Uterus (tissue), 3 donors: ENCODE measurements at regions not wholly inside any gene's neighbourhood (a gene's known extent, or its start where the extent isn't known, plus 50 kb on each side); places are given as distances from the start of the nearest gene placed in this dataset.

Experiments
- DNase-seq, 2 donors: peaks; one replicate each; pipeline ENCODE4 v3.0.0-alpha.2; 2019 to 2020
- H3K27ac ChIP-seq, 2 donors: fragments of 200-600 bp; sonication (generic); 1 replicate in 1 of 2; 2 replicates in 1 of 2; pipeline ENCODE4 v1.5.1; 2016 to 2018
- H3K27me3 ChIP-seq, 2 donors: fragments of 200-600 bp; sonication (generic); one replicate each; pipeline ENCODE4 v1.5.1; 2018 to 2019; ENCODE audit warnings: control low read depth in 1 of 2
- H3K36me3 ChIP-seq, 2 donors: fragments of 200-600 bp; sonication (generic); one replicate each; pipeline ENCODE4 v1.5.1; 2019; ENCODE audit warnings: control low read depth in 1 of 2
- H3K4me1 ChIP-seq, 2 donors: fragments of 200-600 bp; sonication (generic); one replicate each; pipeline ENCODE4 v1.5.1; 2018 to 2019; ENCODE audit warnings: control low read depth in 1 of 2
- H3K4me3 ChIP-seq, 2 donors: fragments of 200-600 bp; sonication (generic); 1 replicate in 1 of 2; 2 replicates in 1 of 2; pipeline ENCODE4 v1.5.1; 2018 to 2019; ENCODE audit warnings: mild to moderate bottlenecking in 1 of 2
- H3K9me3 ChIP-seq, 2 donors: fragments of 200-600 bp; sonication (generic); one replicate each; pipeline ENCODE4 v1.5.1; 2019; ENCODE audit warnings: control low read depth in 1 of 2
- CTCF ChIP-seq, 4 experiments: fragments of 200-600 bp in 2 of 4; fragments of 450-650 bp in 2 of 4; sonication (generic) in 2 of 4; IDR thresholded peaks; one replicate each; pipeline ENCODE4 v1.5.1; 2016 to 2019; ENCODE audit warnings: antibody characterized with exemption in 4 of 4, mild to moderate bottlenecking in 2 of 4, moderate library complexity in 1 of 4
- POLR2A ChIP-seq, 2 donors: fragments of 450-650 bp; IDR thresholded peaks; one replicate each; pipeline ENCODE4 v1.6.1; 2016; ENCODE audit warnings: antibody characterized with exemption in 2 of 2, mild to moderate bottlenecking in 1 of 2, moderate library complexity in 1 of 2
- intact Hi-C: fragments of 100-400 bp; cut with DNase I; formaldehyde crosslinking; loops from one replicate; pipeline ENCODE4 v1.15.1; 2023; ENCODE audit warnings: low total_unique reads
- donor health status: DM: yes; HTN: yes; CAD: no.

GRCh38 chr10:17506856-17507471, 52.6 kb upstream of the ST8SIA6 start:
- intact Hi-C loops: no loop called here
- Histone ChIP-seq H3K9me3 (no peaks in the 10 kb centered on the region), H3K36me3 (no peaks in the 10 kb centered on the region), H3K4me1 (no peaks in the 10 kb centered on the region), H3K4me3 (no peak overlapping the region), H3K27me3 (no peaks in the 10 kb centered on the region), H3K27ac (no peak overlapping the region)
- DNase-seq: no peak
- TF ChIP-seq CTCF (IDR thresholded peaks at IDR 0.05) (no peak), POLR2A (IDR thresholded peaks at IDR 0.05) (no peak)

GRCh38 chr10:17506390-17506789, 52.0 kb upstream of the ST8SIA6 start:
- Histone ChIP-seq H3K9me3 (no peaks in the 10 kb centered on the region), H3K4me1 (no peaks in the 10 kb centered on the region), H3K4me3 (no peak overlapping the region), H3K27me3 (no peaks in the 10 kb centered on the region), H3K27ac (no peak overlapping the region), H3K36me3 (no peaks in the 10 kb centered on the region)
- TF ChIP-seq CTCF (IDR thresholded peaks at IDR 0.05) (no peak), POLR2A (IDR thresholded peaks at IDR 0.05) (no peak)
- DNase-seq: no peak
- intact Hi-C loops: no loop called here

GRCh38 chr10:17504547-17505245, 50.3 kb upstream of the ST8SIA6 start:
- DNase-seq: no peak
- Histone ChIP-seq H3K4me1 (no peaks in the 10 kb centered on the region), H3K27me3 (no peaks in the 10 kb centered on the region), H3K36me3 (no peaks in the 10 kb centered on the region), H3K27ac (no peak overlapping the region), H3K4me3 (no peak overlapping the region), H3K9me3 (no peaks in the 10 kb centered on the region)
- intact Hi-C loops: no loop called here
- no peak for TF ChIP-seq POLR2A (IDR thresholded peaks at IDR 0.05)
